Hepatic stellate cell (primary cell): ENCODE measurements at regions not wholly inside any gene's neighbourhood (a gene's known extent, or its start where the extent isn't known, plus 50 kb on each side); places are given as distances from the start of the nearest gene placed in this dataset.
"Not testable (repeated sequence)": the region's sequence is repeated elsewhere in the genome, so short reads cannot be mapped to it uniquely, and the experiment has no call there.

Source experiments
- DNase-seq: peaks from one replicate; pipeline ENCODE4 v3.0.0; 2011; ENCODE audit warnings: low spot score

- not testable (repeated sequence) for DNase-seq
Measured at GRCh38 chr11:38894201-38894600, 2296.2 kb upstream of the RAG2 start.

DNA sequence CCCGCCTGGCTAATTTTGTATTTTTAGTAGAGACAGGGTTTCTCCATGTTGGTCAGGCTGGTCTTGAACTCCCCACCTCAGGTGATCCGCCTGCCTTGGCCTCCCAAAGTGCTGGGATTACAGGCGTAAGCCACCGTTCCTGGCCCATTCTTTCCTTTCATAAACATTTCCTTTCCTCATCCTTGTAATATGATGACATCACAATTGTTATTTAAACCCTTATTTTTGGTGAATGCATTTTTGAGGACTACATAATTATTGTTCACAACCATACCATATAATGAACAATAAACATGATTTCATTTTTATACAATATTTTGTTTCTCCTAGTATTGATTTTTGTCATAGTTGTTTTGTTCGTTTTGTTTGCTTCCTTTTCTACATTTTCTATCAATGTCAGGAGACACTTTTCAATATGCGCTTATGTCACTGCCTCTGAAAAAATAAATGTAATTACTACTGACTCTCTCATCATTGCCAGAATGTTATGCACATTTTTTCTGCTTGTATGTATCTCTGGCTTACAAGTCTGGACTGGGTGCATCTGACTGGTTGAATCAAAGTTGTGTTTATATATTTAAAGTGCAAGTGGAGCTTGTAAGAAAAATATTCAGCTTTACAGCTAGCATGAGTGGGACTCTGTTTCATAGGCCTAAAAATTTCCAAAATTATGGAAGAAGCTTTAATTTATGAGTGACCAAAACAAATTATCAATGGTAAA lies 2286.3 kb upstream of the RAG2 start:
- no peak for DNase-seq

DNA sequence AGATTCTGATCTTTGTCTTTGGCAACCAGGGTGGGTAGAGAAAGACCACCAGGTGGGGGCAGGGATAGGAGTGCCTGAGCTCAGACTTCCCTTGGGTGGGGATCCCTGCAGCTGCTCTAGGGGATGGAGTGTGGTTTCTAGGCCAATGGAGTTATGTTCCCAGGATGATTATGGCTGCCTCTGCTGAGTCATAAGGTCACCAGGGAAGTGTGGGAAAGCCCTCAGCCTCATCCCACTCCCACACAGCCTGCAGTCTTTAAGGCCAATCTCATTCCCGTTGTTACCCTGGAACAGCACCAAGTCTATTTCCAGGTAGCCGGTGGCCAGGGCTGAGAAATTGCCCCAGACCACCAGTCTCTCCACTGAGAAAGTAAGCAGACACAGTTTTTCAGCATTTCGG lies 2269.3 kb upstream of the RAG2 start:
- DNase-seq = no peak

DNA sequence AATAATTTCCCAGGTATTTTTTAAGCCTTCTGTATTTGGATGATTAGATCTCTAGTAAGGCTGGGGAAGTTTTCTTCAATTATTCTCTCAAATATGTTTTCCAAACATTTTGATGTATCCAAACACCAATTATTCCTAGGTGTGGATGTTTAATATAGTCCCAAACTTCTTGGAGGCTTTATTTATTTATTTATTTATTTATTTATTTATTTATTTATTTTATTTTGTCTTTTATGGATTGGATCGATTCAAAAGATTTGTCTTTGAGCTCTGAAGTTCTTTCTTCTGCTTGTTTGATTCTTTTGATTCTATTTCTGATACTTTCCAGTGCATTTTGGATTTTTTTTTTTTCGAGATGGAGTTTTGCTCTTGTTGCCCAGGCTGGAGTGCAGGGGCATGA lies 2267.9 kb upstream of the RAG2 start:
- no peak for DNase-seq

DNA sequence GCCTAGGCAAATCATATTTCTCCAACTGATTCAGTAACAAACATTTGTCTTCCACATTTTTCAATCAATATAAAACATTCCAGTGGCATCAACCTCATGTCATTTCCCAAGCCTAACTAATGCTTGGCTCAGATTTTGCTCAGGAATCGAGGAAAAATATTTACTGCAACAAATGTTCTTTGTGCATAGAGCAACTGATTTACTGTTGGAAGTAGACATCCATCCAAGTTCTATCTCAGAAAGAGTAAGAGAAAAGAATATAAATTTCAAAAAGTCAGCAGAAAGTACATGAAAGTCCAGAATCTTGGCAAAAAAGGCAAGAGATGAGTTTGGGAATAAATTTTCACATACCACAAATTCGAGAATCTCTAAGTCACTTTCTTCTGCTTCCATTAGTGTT lies 2245.0 kb upstream of the RAG2 start:
- no peak for DNase-seq

- no peak for DNase-seq
Measured at GRCh38 chr11:38839071-38839470, 2241.0 kb upstream of the RAG2 start.

GRCh38 chr11:38835966-38836365 lies 2237.9 kb upstream of the RAG2 start:
- no peak for DNase-seq

DNA sequence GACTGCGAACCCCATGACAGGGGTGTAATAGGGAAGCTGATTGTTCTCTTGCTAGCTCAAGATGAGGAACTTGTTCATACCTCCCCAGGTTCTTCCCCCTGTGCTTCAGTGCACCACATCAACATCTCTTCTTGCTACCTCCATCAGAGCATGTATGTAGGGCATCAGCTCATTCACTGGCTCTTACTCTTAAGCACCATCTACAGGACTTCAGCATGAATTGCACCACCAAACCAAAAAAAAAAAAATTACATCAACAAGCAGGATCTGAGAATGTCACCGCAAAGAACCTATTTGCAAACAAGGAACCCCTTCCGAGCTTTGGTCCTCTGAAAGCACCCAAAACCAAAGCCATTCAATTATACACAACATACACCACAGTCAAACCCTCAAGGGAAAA lies 2226.5 kb upstream of the RAG2 start:
- no peak for DNase-seq

DNA sequence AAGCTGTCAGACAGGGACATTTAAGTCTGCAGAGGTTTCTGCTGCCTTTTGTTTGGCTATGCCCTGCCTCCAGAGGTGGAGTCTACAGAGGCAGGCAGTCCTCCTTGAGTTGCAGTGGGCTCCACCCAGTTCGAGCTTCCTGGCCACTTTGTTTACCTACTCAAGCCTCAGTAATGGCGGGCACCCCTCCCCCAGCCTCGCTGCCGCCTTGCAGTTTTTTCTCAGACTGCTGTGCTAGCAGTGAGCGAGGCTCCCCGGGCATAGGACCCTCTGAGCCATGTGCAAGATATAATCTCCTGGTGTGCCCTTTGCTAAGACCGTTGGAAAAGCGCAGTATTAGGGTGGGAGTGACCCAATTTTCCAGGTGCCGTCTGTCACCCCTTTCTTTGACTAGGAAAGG lies 2223.8 kb upstream of the RAG2 start:
- not testable (repeated sequence) for DNase-seq

- DNase-seq = no peak
Measured at GRCh38 chr11:38819981-38820380, 2221.9 kb upstream of the RAG2 start.

GRCh38 chr11:38818720-38819119 lies 2220.7 kb upstream of the RAG2 start:
- DNase-seq = no peak

- no peak for DNase-seq
Measured at GRCh38 chr11:38814670-38815069, 2216.6 kb upstream of the RAG2 start.

DNA sequence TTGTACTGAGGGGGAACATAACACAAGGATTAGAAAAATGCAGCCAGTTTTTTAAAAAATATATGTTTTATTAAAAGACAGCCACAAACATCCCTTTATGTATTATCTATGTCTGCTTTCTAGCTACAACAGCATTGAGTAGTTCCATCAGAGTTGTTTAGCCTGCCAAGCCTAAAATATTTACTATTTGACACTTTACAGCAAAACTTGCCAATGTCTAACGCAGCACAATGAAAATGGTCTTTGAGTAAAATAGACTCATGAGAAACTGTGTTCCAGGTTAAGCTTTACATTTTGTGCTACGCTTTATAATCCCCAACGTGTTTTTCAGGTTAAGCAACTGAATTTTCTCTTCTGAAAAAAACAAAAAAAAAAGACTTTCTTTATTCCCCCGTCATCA lies 2211.5 kb upstream of the RAG2 start:
- no peak for DNase-seq

DNA sequence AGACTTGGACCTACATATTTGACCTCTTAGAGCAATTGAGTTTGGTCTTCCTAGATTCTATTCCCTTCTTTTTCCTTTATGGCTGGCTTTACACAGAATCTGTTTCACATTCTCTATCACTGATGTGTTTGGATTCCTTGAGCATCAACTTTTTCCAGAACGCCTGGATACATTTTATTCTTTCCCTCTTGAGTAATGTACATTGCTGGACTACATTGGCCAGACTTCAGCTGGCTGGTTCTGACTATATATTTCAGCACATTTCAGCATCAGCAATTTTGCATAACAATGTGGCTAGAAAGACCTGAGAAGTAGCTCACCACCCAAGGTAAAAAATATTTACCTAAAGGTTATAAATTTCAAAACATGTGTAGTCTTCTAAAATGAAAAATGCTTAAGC lies 2198.2 kb upstream of the RAG2 start:
- no peak for DNase-seq

GRCh38 chr11:38795027-38795426 lies 2197.0 kb upstream of the RAG2 start:
- DNase-seq = no peak

GRCh38 chr11:38791346-38791961 lies 2193.4 kb upstream of the RAG2 start:
- DNase-seq = peak; percentile 27

DNA sequence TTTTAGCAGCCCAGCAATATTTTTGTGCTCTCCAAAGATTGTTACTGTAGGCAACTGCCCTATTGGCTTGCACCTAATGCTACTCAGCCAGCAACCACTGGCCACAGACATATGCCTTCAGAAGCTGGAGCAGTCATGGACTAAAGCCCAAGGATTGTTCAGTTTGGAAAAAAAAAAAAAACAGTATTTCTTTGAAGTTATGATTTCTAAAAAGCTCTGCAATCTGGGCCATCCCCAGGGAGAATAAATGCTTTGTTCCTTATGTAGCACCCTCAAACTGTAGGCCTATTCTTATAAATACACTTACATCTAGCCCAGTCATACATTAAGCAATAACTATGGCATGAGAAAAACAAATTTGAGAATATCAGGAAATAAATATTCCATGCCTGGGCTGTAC lies 2190.5 kb upstream of the RAG2 start:
- no peak for DNase-seq

DNA sequence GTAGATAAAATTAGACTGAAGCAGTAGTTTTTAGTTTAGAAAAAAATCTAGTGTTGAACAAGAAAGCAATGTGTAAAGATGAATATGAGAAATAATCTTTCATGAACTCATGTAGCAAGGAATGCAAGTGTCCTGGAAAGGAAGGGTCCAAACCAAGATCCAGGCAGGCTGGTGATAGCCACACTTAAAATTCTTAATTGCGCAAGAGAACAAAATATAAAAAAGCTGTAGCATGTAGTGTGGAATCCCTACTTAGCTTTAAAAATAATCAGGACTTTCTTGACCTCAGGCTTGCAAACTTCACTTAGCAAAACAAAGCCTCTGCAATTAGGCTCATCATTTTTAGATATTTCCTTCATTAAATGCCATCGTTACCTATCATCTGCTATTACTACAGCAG lies 2186.1 kb upstream of the RAG2 start:
- no peak for DNase-seq

GRCh38 chr11:38766796-38767195 lies 2168.8 kb upstream of the RAG2 start:
- DNase-seq = no peak

DNA sequence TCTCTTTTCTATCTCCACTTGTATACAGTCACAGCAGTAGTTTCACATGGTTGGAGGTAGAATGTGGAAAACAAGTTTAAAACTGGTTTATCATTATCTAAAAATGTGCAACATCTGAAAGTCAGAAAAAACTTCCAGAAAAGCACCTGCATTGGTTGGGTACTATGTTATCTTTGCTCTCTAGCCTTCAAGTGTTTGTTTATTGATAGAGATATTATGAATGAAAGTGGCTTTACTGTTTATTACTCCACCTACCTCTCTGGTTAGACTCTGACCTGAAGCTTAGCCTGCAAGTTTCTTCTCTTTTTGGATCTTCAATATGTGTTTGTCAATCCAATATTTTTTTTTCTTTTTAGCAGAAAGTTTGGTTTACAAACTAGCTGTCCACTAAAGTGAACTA lies 2161.4 kb upstream of the RAG2 start:
- no peak for DNase-seq

DNA sequence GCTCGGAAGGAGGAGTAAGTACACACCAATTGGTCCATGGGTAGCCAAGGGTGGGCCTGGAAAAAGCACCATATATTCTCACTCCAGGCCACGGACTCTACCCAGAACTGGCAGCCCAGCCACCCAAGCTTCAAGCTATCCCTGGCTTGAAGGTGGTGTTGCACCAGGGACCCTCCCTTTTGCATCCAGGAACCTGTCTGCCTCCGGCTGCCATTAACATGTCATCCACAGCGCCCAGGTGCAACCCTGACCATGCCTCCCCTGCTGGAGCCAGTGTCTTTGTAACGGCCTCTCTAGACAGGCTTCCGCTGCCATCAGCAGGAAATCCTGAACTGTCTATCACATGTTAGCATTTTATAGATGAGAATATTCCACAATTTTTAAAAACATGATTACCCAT lies 2158.5 kb upstream of the RAG2 start:
- no peak for DNase-seq

- DNase-seq = no peak
Measured at GRCh38 chr11:38751421-38751820, 2153.4 kb upstream of the RAG2 start.

DNA sequence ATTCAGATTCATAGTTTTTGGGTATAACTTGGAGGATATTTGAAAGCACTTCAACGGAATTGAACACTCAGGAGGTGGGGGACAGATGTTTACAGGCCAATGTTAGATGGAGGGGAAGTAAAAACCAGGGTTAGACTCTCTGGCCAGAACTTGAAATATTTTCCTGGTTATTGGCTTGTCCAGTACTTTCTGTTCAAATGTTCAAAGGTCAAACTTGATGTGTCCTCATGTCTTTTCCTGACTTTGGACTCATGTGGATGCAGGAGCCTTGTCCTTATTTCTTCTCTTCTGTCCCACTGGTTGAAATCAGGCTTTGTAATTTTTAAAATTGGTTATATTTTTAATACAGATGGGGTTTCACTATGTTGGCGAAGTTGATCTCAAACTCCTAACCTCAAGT lies 2148.5 kb upstream of the RAG2 start:
- not testable (repeated sequence) for DNase-seq

DNA sequence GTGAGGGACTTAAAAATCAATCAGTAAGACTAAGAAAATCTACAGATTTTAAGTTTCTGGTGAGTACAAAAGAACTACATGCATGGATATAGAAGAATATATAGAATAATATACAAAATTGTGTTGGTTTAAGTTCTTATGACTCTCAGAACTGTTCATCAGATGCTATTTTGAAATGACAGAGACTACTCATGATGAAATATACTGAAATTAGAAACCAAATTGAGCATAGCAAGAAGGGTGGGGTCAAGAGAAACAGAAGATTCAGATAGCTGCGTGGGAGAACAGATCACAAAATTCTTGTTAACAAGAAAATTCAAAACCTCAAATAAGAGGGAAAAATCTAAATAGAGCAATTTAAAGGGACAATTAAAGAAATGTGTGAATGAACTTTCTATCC lies 2125.3 kb upstream of the RAG2 start:
- no peak for DNase-seq
